ENCODE measurements at regions not wholly inside any gene's neighbourhood (a gene's known extent, or its start where the extent isn't known, plus 50 kb on each side); places are given as distances from the start of the nearest gene placed in this dataset.

- Histone ChIP-seq H3K27me3 (ENCODE audit: insufficient read depth, low read depth) (no peaks in the 10 kb centered on the region), H3K4me3 (no peak overlapping the region), H3K4me2 (no peak overlapping the region), H3K27ac (no peak overlapping the region), H3K4me1 (replicated peaks; ENCODE audit: insufficient read depth) (no peaks in the 10 kb centered on the region), H3F3A (ENCODE audit: insufficient read depth, low read depth) (no peaks in the 10 kb centered on the region), H3K9me2 (ENCODE audit: insufficient read depth) (no peaks in the 10 kb centered on the region), H3K79me2 (ENCODE audit: low read depth) (no peaks in the 10 kb centered on the region), H3K9me3 (ENCODE audit: insufficient read depth, low read depth) (no peaks in the 10 kb centered on the region), H3K36me3 (ENCODE audit: low read depth) (no peaks in the 10 kb centered on the region), H2AFZ (no peak overlapping the region), H4K20me1 (ENCODE audit: insufficient read depth) (no peaks in the 10 kb centered on the region)
- ChIA-PET POLR2A (ENCODE audit: unreplicated experiment) (no interaction called here), CTCF (no interaction called here)
- no TSS peak for BruUV-seq (replicated peaks)
- TF ChIP-seq, protein P1, sequence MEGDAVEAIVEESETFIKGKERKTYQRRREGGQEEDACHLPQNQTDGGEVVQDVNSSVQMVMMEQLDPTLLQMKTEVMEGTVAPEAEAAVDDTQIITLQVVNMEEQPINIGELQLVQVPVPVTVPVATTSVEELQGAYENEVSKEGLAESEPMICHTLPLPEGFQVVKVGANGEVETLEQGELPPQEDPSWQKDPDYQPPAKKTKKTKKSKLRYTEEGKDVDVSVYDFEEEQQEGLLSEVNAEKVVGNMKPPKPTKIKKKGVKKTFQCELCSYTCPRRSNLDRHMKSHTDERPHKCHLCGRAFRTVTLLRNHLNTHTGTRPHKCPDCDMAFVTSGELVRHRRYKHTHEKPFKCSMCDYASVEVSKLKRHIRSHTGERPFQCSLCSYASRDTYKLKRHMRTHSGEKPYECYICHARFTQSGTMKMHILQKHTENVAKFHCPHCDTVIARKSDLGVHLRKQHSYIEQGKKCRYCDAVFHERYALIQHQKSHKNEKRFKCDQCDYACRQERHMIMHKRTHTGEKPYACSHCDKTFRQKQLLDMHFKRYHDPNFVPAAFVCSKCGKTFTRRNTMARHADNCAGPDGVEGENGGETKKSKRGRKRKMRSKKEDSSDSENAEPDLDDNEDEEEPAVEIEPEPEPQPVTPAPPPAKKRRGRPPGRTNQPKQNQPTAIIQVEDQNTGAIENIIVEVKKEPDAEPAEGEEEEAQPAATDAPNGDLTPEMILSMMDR (conservative IDR thresholded peaks at IDR 0.05): no peak
- no peak for TF ChIP-seq EZH2 (IDR thresholded peaks at IDR 0.05; ENCODE audit: low read depth)
- intact Hi-C loops (cut with micrococcal nuclease; ENCODE audit: unreplicated experiment): no loop called here
- no peak for DNase-seq
These were observed 265.9 kb downstream of the SHQ1 start for GRCh38 chr3:72582211-72582878.

- H3K4me3 ChIP-seq: no peak overlapping the region
- H2AFZ ChIP-seq: no peak overlapping the region
- no peaks in the 10 kb centered on the region for H4K20me1 ChIP-seq (ENCODE audit: insufficient read depth)
- H3K9me2 ChIP-seq (ENCODE audit: insufficient read depth): no peaks in the 10 kb centered on the region
- no peaks in the 10 kb centered on the region for H3K27me3 ChIP-seq (ENCODE audit: insufficient read depth, low read depth)
- no peaks in the 10 kb centered on the region for H3K79me2 ChIP-seq (ENCODE audit: low read depth)
- no peaks in the 10 kb centered on the region for H3K36me3 ChIP-seq (ENCODE audit: low read depth)
- intact Hi-C loops (cut with micrococcal nuclease; ENCODE audit: unreplicated experiment): no loop called here
- no peak overlapping the region for H3K4me2 ChIP-seq
- POLR2A ChIA-PET (ENCODE audit: unreplicated experiment): no interaction called here
- CTCF ChIA-PET: no interaction called here
- no peaks in the 10 kb centered on the region for H3K9me3 ChIP-seq (ENCODE audit: insufficient read depth, low read depth)
- H3K27ac ChIP-seq: no peak overlapping the region
- no peaks in the 10 kb centered on the region for H3K4me1 ChIP-seq (replicated peaks; ENCODE audit: insufficient read depth)
- DNase-seq: no peak
- BruUV-seq (replicated peaks): no TSS peak
- no peaks in the 10 kb centered on the region for H3F3A ChIP-seq (ENCODE audit: insufficient read depth, low read depth)
- no peak for TF ChIP-seq EZH2 (IDR thresholded peaks at IDR 0.05; ENCODE audit: low read depth)
- TF ChIP-seq, protein P1 (conservative IDR thresholded peaks at IDR 0.05): no peak
These were observed 267.3 kb downstream of the SHQ1 start for GRCh38 chr3:72580900-72581299.

GRCh38 chr3:72580246-72580756 lies 267.9 kb downstream of the SHQ1 start:
- no peaks in the 10 kb centered on the region for H3F3A ChIP-seq (ENCODE audit: insufficient read depth, low read depth)
- TF ChIP-seq, protein P1 (conservative IDR thresholded peaks at IDR 0.05): no peak
- TF ChIP-seq EZH2 (IDR thresholded peaks at IDR 0.05; ENCODE audit: low read depth): no peak
- no peaks in the 10 kb centered on the region for H3K9me3 ChIP-seq (ENCODE audit: insufficient read depth, low read depth)
- H3K4me1 ChIP-seq (replicated peaks; ENCODE audit: insufficient read depth): no peaks in the 10 kb centered on the region
- no peaks in the 10 kb centered on the region for H4K20me1 ChIP-seq (ENCODE audit: insufficient read depth)
- no peaks in the 10 kb centered on the region for H3K9me2 ChIP-seq (ENCODE audit: insufficient read depth)
- H3K27me3 ChIP-seq (ENCODE audit: insufficient read depth, low read depth): no peaks in the 10 kb centered on the region
- ChIA-PET CTCF (no interaction called here), POLR2A (ENCODE audit: unreplicated experiment) (no interaction called here)
- no peak for DNase-seq
- intact Hi-C loops (cut with micrococcal nuclease; ENCODE audit: unreplicated experiment): no loop called here
- H3K4me3 ChIP-seq: no peak overlapping the region
- H3K79me2 ChIP-seq (ENCODE audit: low read depth): no peaks in the 10 kb centered on the region
- no peak overlapping the region for H3K27ac ChIP-seq
- H3K4me2 ChIP-seq: no peak overlapping the region
- H3K36me3 ChIP-seq (ENCODE audit: low read depth): no peaks in the 10 kb centered on the region
- BruUV-seq (replicated peaks): no TSS peak
- no peak overlapping the region for H2AFZ ChIP-seq
